ENCODE measurements at regions not wholly inside any gene's neighbourhood (a gene's known extent, or its start where the extent isn't known, plus 50 kb on each side); places are given as distances from the start of the nearest gene placed in this dataset.

GRCh38 chr6:41475737-41476357, 70.3 kb upstream of the FOXP4 start:
- TF ChIP-seq, protein P1, sequence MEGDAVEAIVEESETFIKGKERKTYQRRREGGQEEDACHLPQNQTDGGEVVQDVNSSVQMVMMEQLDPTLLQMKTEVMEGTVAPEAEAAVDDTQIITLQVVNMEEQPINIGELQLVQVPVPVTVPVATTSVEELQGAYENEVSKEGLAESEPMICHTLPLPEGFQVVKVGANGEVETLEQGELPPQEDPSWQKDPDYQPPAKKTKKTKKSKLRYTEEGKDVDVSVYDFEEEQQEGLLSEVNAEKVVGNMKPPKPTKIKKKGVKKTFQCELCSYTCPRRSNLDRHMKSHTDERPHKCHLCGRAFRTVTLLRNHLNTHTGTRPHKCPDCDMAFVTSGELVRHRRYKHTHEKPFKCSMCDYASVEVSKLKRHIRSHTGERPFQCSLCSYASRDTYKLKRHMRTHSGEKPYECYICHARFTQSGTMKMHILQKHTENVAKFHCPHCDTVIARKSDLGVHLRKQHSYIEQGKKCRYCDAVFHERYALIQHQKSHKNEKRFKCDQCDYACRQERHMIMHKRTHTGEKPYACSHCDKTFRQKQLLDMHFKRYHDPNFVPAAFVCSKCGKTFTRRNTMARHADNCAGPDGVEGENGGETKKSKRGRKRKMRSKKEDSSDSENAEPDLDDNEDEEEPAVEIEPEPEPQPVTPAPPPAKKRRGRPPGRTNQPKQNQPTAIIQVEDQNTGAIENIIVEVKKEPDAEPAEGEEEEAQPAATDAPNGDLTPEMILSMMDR (conservative IDR thresholded peaks at IDR 0.05; ENCODE audit: low read depth, low read length), result no peak
- TF ChIP-seq EZH2 (IDR thresholded peaks at IDR 0.05; ENCODE audit: low read length, unreplicated experiment), result no peak

Measured in PC-3 (cell line).